ENCODE measurements at regions not wholly inside any gene's neighbourhood (a gene's known extent, or its start where the extent isn't known, plus 50 kb on each side); places are given as distances from the start of the nearest gene placed in this dataset.

DNA sequence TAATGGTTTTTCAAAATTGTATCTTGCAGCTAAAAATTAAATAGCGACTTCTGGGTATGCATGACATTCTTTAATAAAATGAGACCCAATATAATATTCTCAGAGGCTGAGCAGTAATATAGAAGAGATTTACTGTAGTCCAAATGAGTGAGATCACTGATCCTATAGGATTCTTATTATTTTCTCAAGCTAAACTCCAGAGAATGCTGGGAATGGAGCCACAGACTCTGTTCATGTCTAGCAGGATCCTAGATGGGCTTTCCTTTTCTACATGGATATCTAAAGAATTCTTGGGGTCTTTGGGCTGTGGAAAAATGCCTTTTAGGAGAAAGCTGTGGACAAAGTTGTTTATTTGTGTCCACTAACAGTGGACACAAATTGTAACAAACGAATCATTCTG lies 150.7 kb upstream of the ZNF644 start:
- Histone ChIP-seq H3K9me3 (ENCODE audit: control insufficient read depth, insufficient read depth, low read length) (no peaks in the 10 kb centered on the region), H3K36me3 (ENCODE audit: control insufficient read depth, low read length) (no peaks in the 10 kb centered on the region), H4K20me1 (ENCODE audit: control insufficient read depth, insufficient read depth, low read depth, low read length) (no peaks in the 10 kb centered on the region), H3K27ac (ENCODE audit: low read depth, low read length) (no peak overlapping the region), H3F3A (ENCODE audit: control insufficient read depth, insufficient read depth) (no peaks in the 10 kb centered on the region), H3K4me2 (ENCODE audit: low read length) (no peak overlapping the region), H3K4me3 (ENCODE audit: low read length) (no peak overlapping the region), H3K79me2 (ENCODE audit: control insufficient read depth, low read length) (no peaks in the 10 kb centered on the region), H3K4me1 (ENCODE audit: control insufficient read depth, low read length) (no peaks in the 10 kb centered on the region), H3K27me3 (ENCODE audit: control insufficient read depth, low read length) (peaks cover 10% of the 10 kb centered on the region; the same call in 1 of the 2 replicates), H3K9me2 (replicated peaks; ENCODE audit: control insufficient read depth, low read length) (no peaks in the 10 kb centered on the region)
- TF ChIP-seq CTCF (IDR thresholded peaks at IDR 0.05; ENCODE audit: low read depth, low read length, poor library complexity, severe bottlenecking) (no peak), EZH2phosphoT487 (IDR thresholded peaks at IDR 0.05; ENCODE audit: borderline replicate concordance, low read length) (no peak)

GRCh38 chr1:91171898-91172297 lies 150.1 kb upstream of the ZNF644 start:
- Histone ChIP-seq H3K27me3 (ENCODE audit: control insufficient read depth, low read length) (peaks cover 7% of the 10 kb centered on the region; the same call in 1 of the 2 replicates), H3K9me3 (ENCODE audit: control insufficient read depth, insufficient read depth, low read length) (no peaks in the 10 kb centered on the region), H3K79me2 (ENCODE audit: control insufficient read depth, low read length) (no peaks in the 10 kb centered on the region), H3K4me1 (ENCODE audit: control insufficient read depth, low read length) (no peaks in the 10 kb centered on the region), H4K20me1 (ENCODE audit: control insufficient read depth, insufficient read depth, low read depth, low read length) (no peaks in the 10 kb centered on the region), H3K27ac (ENCODE audit: low read depth, low read length) (no peak overlapping the region), H3K4me3 (ENCODE audit: low read length) (no peak overlapping the region), H3F3A (ENCODE audit: control insufficient read depth, insufficient read depth) (no peaks in the 10 kb centered on the region), H3K36me3 (ENCODE audit: control insufficient read depth, low read length) (no peaks in the 10 kb centered on the region), H3K9me2 (replicated peaks; ENCODE audit: control insufficient read depth, low read length) (no peaks in the 10 kb centered on the region), H3K4me2 (ENCODE audit: low read length) (no peak overlapping the region)
- TF ChIP-seq CTCF (IDR thresholded peaks at IDR 0.05; ENCODE audit: low read depth, low read length, poor library complexity, severe bottlenecking) = no peak
- TF ChIP-seq EZH2phosphoT487 (IDR thresholded peaks at IDR 0.05; ENCODE audit: borderline replicate concordance, low read length) = no peak

DNA sequence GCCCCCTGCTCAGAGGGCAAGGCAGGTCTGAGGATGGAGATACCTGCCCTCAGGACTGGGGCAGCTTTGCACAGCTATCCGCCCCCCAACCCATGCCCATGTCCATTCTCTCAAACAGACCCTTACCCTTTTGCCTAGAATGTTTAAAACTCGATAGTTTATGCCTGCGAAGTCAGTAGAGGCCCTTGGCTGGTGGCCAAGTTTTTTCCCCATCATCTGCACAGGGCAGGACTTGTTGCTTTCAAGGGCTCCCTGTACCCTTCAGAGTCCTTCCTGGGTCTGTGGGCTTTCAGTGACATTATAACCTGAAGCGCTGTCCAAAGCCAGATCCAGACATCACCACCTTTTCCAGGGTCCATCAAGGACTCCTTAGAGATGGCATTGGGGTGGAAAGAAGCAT lies 148.7 kb upstream of the ZNF644 start:
- Histone ChIP-seq H3F3A (ENCODE audit: control insufficient read depth, insufficient read depth) (no peaks in the 10 kb centered on the region), H3K4me3 (ENCODE audit: low read length) (no peak overlapping the region), H4K20me1 (ENCODE audit: control insufficient read depth, insufficient read depth, low read depth, low read length) (no peaks in the 10 kb centered on the region), H3K36me3 (ENCODE audit: control insufficient read depth, low read length) (no peaks in the 10 kb centered on the region), H3K27me3 (ENCODE audit: control insufficient read depth, low read length) (peaks cover 2% of the 10 kb centered on the region; the same call in 1 of the 2 replicates), H3K27ac (ENCODE audit: low read depth, low read length) (no peak overlapping the region), H3K9me3 (ENCODE audit: control insufficient read depth, insufficient read depth, low read length) (no peaks in the 10 kb centered on the region), H3K79me2 (ENCODE audit: control insufficient read depth, low read length) (no peaks in the 10 kb centered on the region), H3K4me1 (ENCODE audit: control insufficient read depth, low read length) (no peaks in the 10 kb centered on the region), H3K4me2 (ENCODE audit: low read length) (no peak overlapping the region), H3K9me2 (replicated peaks; ENCODE audit: control insufficient read depth, low read length) (no peaks in the 10 kb centered on the region)
- TF ChIP-seq EZH2phosphoT487 (IDR thresholded peaks at IDR 0.05; ENCODE audit: borderline replicate concordance, low read length) = no peak
- no peak for TF ChIP-seq CTCF (IDR thresholded peaks at IDR 0.05; ENCODE audit: low read depth, low read length, poor library complexity, severe bottlenecking)

All from DOHH2 (cell line).